T-helper 17 cell (primary cell): ENCODE measurements at regions not wholly inside any gene's neighbourhood (a gene's known extent, or its start where the extent isn't known, plus 50 kb on each side); places are given as distances from the start of the nearest gene placed in this dataset.

Experiments used
- ATAC-seq: fragments of 150-1000 bp; cut with Tn5 transposase; 2 replicates; pipeline ENCODE4 v1.10.0; 2021; ENCODE audit warnings: mild to moderate bottlenecking, moderate library complexity
- DNase-seq, 3 donors: peaks; one replicate each; pipeline versions ENCODE4 v3.0.0 to v3.0.0-alpha.2; 2020 to 2021
- H3K9me3 ChIP-seq: one replicate; pipeline ENCODE4 v1.7.0; 2013; ENCODE audit warnings: low read length, mild to moderate bottlenecking; ENCODE audit not compliant: control insufficient read depth, poor library complexity, severe bottlenecking
- H3K27ac Mint-ChIP-seq: one replicate; pipeline ENCODE4 v1.8.0; 2022; ENCODE audit warnings: mild to moderate bottlenecking, moderate library complexity, mixed read lengths
- H3K27me3 Mint-ChIP-seq: one replicate; pipeline ENCODE4 v1.8.0; 2022; ENCODE audit warnings: mixed read lengths
- H3K36me3 Mint-ChIP-seq: one replicate; pipeline ENCODE4 v1.8.0; 2022; ENCODE audit warnings: low read depth, mixed read lengths
- H3K4me1 Mint-ChIP-seq: one replicate; pipeline ENCODE4 v1.8.0; 2022; ENCODE audit warnings: mild to moderate bottlenecking, mixed read lengths
- H3K4me3 Mint-ChIP-seq: one replicate; pipeline ENCODE4 v1.8.0; 2022; ENCODE audit warnings: mild to moderate bottlenecking, moderate library complexity, mixed read lengths

GRCh38 chr4:186920992-186921391 is 197.3 kb upstream of the FAT1 start:
- no peak for DNase-seq
- no peaks in the 10 kb centered on the region for H3K4me1 Mint-ChIP-seq
- H3K27ac Mint-ChIP-seq, result no peak overlapping the region
- no peak overlapping the region for H3K4me3 Mint-ChIP-seq
- peaks cover 2% of the 10 kb centered on the region for H3K36me3 Mint-ChIP-seq
- H3K9me3 ChIP-seq, result no peaks in the 10 kb centered on the region
- no peaks in the 10 kb centered on the region for H3K27me3 Mint-ChIP-seq
- ATAC-seq, result no peak

DNA sequence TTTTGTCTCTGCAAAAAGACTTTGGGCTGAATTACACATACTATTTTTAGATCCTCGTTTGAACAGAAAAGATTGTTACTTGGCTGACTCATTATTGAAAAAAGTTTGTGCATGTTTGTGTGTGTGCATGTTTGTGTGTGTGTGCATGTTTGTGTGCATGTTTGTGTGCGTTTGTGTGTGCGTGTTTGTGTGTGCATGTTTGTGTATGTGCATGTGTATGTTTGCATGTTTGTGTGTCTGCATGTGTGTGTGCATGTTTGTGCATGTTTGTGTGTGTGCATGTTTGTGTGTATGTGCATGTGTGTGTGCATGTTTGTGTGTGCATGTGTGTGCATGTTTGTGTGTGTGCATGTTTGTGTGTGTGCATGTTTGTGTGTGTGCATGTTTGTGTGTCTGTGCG is 201.1 kb upstream of the FAT1 start:
- H3K4me1 Mint-ChIP-seq, result no peaks in the 10 kb centered on the region
- H3K36me3 Mint-ChIP-seq, result no peaks in the 10 kb centered on the region
- no peaks in the 10 kb centered on the region for H3K9me3 ChIP-seq
- H3K27me3 Mint-ChIP-seq, result no peaks in the 10 kb centered on the region
- no peak for ATAC-seq
- DNase-seq, result no peak
- no peak overlapping the region for H3K4me3 Mint-ChIP-seq
- H3K27ac Mint-ChIP-seq, result no peak overlapping the region

- ATAC-seq (no peak), DNase-seq (no peak)
- H3K4me1 Mint-ChIP-seq, result no peaks in the 10 kb centered on the region
- no peaks in the 10 kb centered on the region for H3K9me3 ChIP-seq
- no peaks in the 10 kb centered on the region for H3K36me3 Mint-ChIP-seq
- H3K27ac Mint-ChIP-seq, result no peak overlapping the region
- H3K27me3 Mint-ChIP-seq, result no peaks in the 10 kb centered on the region
- H3K4me3 Mint-ChIP-seq, result no peak overlapping the region
Measured at GRCh38 chr4:186927624-186928023, 204.0 kb upstream of the FAT1 start.

DNA sequence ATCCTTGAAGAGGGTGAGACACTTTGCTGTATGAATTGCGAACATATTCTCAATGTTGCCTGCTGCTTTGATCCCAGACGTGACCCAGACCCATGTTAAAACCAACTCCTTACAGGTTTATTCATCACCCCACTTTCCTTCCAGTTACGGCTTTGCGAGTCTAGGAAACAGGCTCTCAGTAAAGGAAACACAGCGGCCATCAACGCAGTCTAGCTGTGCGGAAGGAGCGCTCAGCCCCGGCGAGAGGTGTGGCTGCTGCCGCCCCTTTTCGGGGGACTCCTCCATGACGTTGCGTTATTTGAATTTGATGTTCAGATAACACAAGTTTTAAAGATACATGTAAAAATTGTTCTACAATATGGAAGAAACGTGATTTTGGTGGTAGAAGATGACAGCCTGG is 206.4 kb upstream of the FAT1 start:
- H3K9me3 ChIP-seq, result no peaks in the 10 kb centered on the region
- H3K4me1 Mint-ChIP-seq, result no peaks in the 10 kb centered on the region
- DNase-seq (no peak), ATAC-seq (no peak)
- no peak overlapping the region for H3K4me3 Mint-ChIP-seq
- H3K36me3 Mint-ChIP-seq, result no peaks in the 10 kb centered on the region
- no peaks in the 10 kb centered on the region for H3K27me3 Mint-ChIP-seq
- H3K27ac Mint-ChIP-seq, result no peak overlapping the region

DNA sequence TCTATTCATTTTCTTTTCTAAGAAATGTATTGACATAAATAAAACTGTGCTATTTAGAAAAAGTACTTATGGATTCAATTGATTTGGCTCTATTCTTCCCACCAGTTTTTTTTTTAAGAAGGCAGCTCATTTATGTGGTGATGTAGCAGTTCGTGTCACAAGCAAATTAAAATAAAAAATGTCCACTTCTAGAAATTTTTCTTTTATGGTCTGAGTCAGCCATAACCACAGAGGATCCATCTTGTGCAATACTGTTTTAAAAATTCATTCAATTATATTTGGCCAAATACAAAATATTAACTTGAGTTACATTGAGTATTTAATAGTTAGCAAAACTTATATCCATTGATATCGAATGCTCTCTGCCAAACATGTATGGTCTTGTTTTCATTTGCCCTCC is 207.9 kb upstream of the FAT1 start:
- Mint-ChIP-seq H3K4me1 (no peaks in the 10 kb centered on the region), H3K27me3 (no peaks in the 10 kb centered on the region), H3K4me3 (no peak overlapping the region), H3K27ac (no peak overlapping the region), H3K36me3 (no peaks in the 10 kb centered on the region)
- DNase-seq, result no peak
- no peaks in the 10 kb centered on the region for H3K9me3 ChIP-seq
- no peak for ATAC-seq

GRCh38 chr4:186932196-186932595 is 208.5 kb upstream of the FAT1 start:
- no peak for ATAC-seq

GRCh38 chr4:186932631-186933187 is 209.1 kb upstream of the FAT1 start:
- Mint-ChIP-seq H3K36me3 (no peaks in the 10 kb centered on the region), H3K4me3 (no peak overlapping the region), H3K27me3 (no peaks in the 10 kb centered on the region), H3K4me1 (no peaks in the 10 kb centered on the region), H3K27ac (no peak overlapping the region)
- DNase-seq, result no peak
- H3K9me3 ChIP-seq, result no peaks in the 10 kb centered on the region
- no peak for ATAC-seq

More at GRCh38 chr4:186932196-186932595, 208.5 kb upstream of the FAT1 start:
- no peaks in the 10 kb centered on the region for H3K9me3 ChIP-seq
- Mint-ChIP-seq H3K4me1 (no peaks in the 10 kb centered on the region), H3K4me3 (no peak overlapping the region), H3K36me3 (no peaks in the 10 kb centered on the region), H3K27ac (no peak overlapping the region), H3K27me3 (no peaks in the 10 kb centered on the region)
- DNase-seq, result no peak

DNA sequence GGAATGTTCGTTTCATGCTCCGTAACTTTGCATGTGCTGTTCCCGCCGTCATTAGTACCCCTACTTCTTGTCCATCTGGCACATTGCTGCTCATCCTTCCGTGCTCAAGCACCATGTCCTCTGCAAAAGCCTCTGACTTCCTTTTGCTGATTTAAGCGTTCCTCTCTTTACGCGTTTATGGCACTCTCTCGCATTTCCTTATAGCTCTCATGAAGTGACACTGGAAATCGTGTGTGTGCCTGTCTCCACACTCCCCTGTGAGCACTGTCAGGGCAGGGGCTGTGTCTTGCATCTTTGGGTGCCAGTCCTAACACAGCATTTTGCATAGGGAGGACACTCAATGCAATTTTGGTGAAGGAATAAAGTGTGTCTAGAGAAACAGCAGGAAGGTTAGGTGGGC is 210.6 kb upstream of the FAT1 start:
- H3K27ac Mint-ChIP-seq, result no peak overlapping the region
- DNase-seq (no peak), ATAC-seq (no peak)
- no peaks in the 10 kb centered on the region for H3K9me3 ChIP-seq
- H3K4me1 Mint-ChIP-seq, result no peaks in the 10 kb centered on the region
- no peaks in the 10 kb centered on the region for H3K36me3 Mint-ChIP-seq
- no peaks in the 10 kb centered on the region for H3K27me3 Mint-ChIP-seq
- no peak overlapping the region for H3K4me3 Mint-ChIP-seq

DNA sequence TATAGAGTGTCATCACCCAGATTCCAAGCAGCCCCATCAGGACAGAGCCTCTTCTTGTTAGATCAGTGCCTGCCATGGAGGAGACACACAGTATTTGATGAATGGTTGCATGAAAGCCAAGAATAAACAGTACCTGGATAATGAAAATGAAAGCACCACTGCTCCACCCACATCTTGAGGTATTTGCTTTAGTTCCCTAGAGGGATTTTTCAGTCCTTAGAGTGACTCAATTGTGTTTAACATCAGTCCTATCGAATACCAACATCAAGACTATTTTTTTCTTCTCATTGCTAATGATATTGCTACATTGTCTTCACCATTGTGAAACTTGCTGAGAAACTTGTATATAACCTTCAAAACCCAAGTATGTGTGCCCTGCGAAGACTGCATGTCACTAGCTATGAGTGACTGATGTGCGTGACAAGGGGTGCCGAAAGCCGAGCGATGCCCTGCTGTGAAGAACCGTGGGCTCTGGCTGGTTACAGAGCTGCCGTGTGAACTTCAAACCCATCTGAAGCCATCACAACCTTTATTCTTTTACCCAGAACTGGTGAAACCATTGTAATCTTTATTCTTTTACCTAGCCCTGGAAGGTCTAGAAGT is 211.3 kb upstream of the FAT1 start:
- H3K36me3 Mint-ChIP-seq, result no peaks in the 10 kb centered on the region
- DNase-seq, result no peak
- no peak overlapping the region for H3K27ac Mint-ChIP-seq
- H3K4me1 Mint-ChIP-seq, result no peaks in the 10 kb centered on the region
- H3K27me3 Mint-ChIP-seq, result no peaks in the 10 kb centered on the region
- H3K9me3 ChIP-seq, result no peaks in the 10 kb centered on the region
- no peak for ATAC-seq
- H3K4me3 Mint-ChIP-seq, result no peak overlapping the region

- Mint-ChIP-seq H3K36me3 (no peaks in the 10 kb centered on the region), H3K4me3 (no peak overlapping the region), H3K27me3 (no peaks in the 10 kb centered on the region), H3K4me1 (no peaks in the 10 kb centered on the region), H3K27ac (no peak overlapping the region)
- no peak for DNase-seq
- H3K9me3 ChIP-seq, result no peaks in the 10 kb centered on the region
- no peak for ATAC-seq
Measured at GRCh38 chr4:186935901-186936300, 212.2 kb upstream of the FAT1 start.

GRCh38 chr4:186936496-186937375 is 213.1 kb upstream of the FAT1 start:
- Mint-ChIP-seq H3K4me3 (no peak overlapping the region), H3K27ac (no peak overlapping the region), H3K4me1 (no peaks in the 10 kb centered on the region), H3K36me3 (no peaks in the 10 kb centered on the region), H3K27me3 (no peaks in the 10 kb centered on the region)
- DNase-seq (no peak), ATAC-seq (no peak)
- no peaks in the 10 kb centered on the region for H3K9me3 ChIP-seq

DNA sequence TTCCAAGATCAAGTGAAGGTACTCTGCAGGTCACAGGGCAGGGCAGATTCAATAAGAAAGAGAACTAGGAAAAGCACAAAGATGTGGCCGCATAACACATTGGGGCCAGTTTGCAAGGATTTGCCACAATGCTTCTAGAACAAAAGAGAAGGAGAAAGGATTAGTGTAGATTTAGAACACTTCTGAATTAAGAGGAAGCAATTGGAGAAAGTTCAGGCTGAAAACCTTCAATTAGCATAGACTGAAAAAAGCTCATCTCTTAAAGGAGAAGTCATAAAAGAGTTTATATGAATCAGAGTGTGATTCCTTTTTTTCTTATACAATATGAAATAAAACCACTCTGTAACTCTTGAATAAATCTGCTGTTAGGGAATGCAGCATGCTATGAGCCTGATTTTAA is 215.6 kb upstream of the FAT1 start:
- no peaks in the 10 kb centered on the region for H3K4me1 Mint-ChIP-seq
- no peak overlapping the region for H3K27ac Mint-ChIP-seq
- no peak for ATAC-seq
- no peaks in the 10 kb centered on the region for H3K9me3 ChIP-seq
- no peak for DNase-seq
- H3K27me3 Mint-ChIP-seq, result no peaks in the 10 kb centered on the region
- H3K36me3 Mint-ChIP-seq, result no peaks in the 10 kb centered on the region
- H3K4me3 Mint-ChIP-seq, result no peak overlapping the region

DNA sequence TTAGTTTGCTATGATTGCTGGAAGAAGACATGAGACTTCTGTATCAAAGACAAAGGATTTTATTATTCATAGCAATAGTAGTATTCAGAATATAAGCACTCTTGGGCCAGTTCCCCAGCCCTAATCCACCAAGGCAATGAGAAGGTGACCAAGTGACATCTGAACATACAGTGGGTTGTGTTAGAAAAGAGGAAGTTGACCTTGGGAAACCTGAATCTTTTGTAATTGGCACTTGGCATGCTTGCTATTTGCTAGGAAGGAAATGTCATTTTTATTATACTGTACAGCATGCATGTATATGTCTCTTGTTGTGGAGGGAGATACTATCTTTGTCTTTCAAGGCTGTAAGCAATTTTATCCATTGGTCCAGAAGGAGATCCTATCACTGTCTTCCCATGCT is 216.1 kb upstream of the FAT1 start:
- DNase-seq (no peak), ATAC-seq (no peak)
- Mint-ChIP-seq H3K27ac (no peak overlapping the region), H3K36me3 (no peaks in the 10 kb centered on the region), H3K4me3 (no peak overlapping the region), H3K27me3 (no peaks in the 10 kb centered on the region), H3K4me1 (no peaks in the 10 kb centered on the region)
- H3K9me3 ChIP-seq, result no peaks in the 10 kb centered on the region

DNA sequence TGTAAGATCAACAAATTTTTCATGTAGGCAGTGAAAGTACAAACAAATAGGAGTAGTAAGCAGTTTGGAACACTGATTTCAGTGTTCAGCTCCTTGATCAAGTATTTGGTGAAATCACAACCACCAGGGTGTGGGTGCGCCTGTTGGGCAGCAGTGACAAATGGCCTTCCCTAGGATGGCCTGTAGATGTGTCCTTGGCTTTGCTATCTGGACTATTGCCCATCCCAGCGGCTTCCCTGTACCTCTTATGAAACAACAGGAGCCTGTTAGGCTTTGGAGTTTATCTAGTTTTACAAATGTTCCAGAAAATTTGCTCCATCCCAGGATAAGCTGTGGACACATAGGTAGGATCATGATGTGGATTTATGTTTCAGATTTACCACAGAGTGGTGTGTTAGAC is 216.8 kb upstream of the FAT1 start:
- DNase-seq, result no peak
- no peak overlapping the region for H3K4me3 Mint-ChIP-seq
- no peak overlapping the region for H3K27ac Mint-ChIP-seq
- H3K4me1 Mint-ChIP-seq, result no peaks in the 10 kb centered on the region
- H3K27me3 Mint-ChIP-seq, result no peaks in the 10 kb centered on the region
- ATAC-seq, result no peak
- no peaks in the 10 kb centered on the region for H3K9me3 ChIP-seq
- H3K36me3 Mint-ChIP-seq, result no peaks in the 10 kb centered on the region
